ENCODE measurements at regions not wholly inside any gene's neighbourhood (a gene's known extent, or its start where the extent isn't known, plus 50 kb on each side); places are given as distances from the start of the nearest gene placed in this dataset.

GRCh38 chr1:72942008-72942407 is 659.7 kb upstream of the NEGR1 start:
- DNase-seq: no peak

GRCh38 chr1:72938408-72938807 is 656.1 kb upstream of the NEGR1 start:
- DNase-seq: no peak

- DNase-seq: no peak
Observed at GRCh38 chr1:72937905-72938304, 655.6 kb upstream of the NEGR1 start.

- DNase-seq: no peak
Observed at GRCh38 chr1:72936942-72937341, 654.6 kb upstream of the NEGR1 start.

GRCh38 chr1:72936151-72936740 is 653.9 kb upstream of the NEGR1 start:
- DNase-seq: no peak

GRCh38 chr1:72932025-72932424 is 649.7 kb upstream of the NEGR1 start:
- DNase-seq: no peak

GRCh38 chr1:72930528-72930927 is 648.2 kb upstream of the NEGR1 start:
- DNase-seq: no peak

GRCh38 chr1:72918940-72919339 is 636.6 kb upstream of the NEGR1 start:
- DNase-seq: no peak

GRCh38 chr1:72917920-72918319 is 635.6 kb upstream of the NEGR1 start:
- DNase-seq: no peak

GRCh38 chr1:72915581-72915980 is 633.2 kb upstream of the NEGR1 start:
- DNase-seq: no peak

GRCh38 chr1:72911656-72912055 is 629.3 kb upstream of the NEGR1 start:
- no peak for DNase-seq

GRCh38 chr1:72896256-72896655 is 613.9 kb upstream of the NEGR1 start:
- no peak for DNase-seq

GRCh38 chr1:72892461-72892860 is 610.1 kb upstream of the NEGR1 start:
- no peak for DNase-seq

GRCh38 chr1:72891976-72892375 is 609.6 kb upstream of the NEGR1 start:
- DNase-seq: no peak

GRCh38 chr1:72885841-72886240 is 603.5 kb upstream of the NEGR1 start:
- no peak for DNase-seq

GRCh38 chr1:72885017-72885416 is 602.7 kb upstream of the NEGR1 start:
- no peak for DNase-seq

GRCh38 chr1:72869873-72870272 is 587.5 kb upstream of the NEGR1 start:
- no peak for DNase-seq

GRCh38 chr1:72869441-72869840 is 587.1 kb upstream of the NEGR1 start:
- DNase-seq: no peak

- DNase-seq: no peak
Observed at GRCh38 chr1:72851597-72851996, 569.3 kb upstream of the NEGR1 start.

- DNase-seq: no peak
Observed at GRCh38 chr1:72848997-72849396, 566.7 kb upstream of the NEGR1 start.

GRCh38 chr1:72847651-72848050 is 565.3 kb upstream of the NEGR1 start:
- no peak for DNase-seq

GRCh38 chr1:72846476-72847278 is 564.3 kb upstream of the NEGR1 start:
- DNase-seq: no peak

- DNase-seq: no peak
Observed at GRCh38 chr1:72845981-72846380, 563.6 kb upstream of the NEGR1 start.
